ENCODE measurements at regions not wholly inside any gene's neighbourhood (a gene's known extent, or its start where the extent isn't known, plus 50 kb on each side); places are given as distances from the start of the nearest gene placed in this dataset.

- Histone ChIP-seq H4K20me1 (ENCODE audit: control insufficient read depth, insufficient read depth, insufficient read length) (no peaks in the 10 kb centered on the region), H3K23ac (ENCODE audit: insufficient read length, low read depth, low read length) (no peak overlapping the region), H3K79me2 (ENCODE audit: insufficient read depth, low read length) (no peaks in the 10 kb centered on the region), H3K14ac (ENCODE audit: insufficient read depth, low read length) (no peak overlapping the region), H2BK12ac (ENCODE audit: insufficient read length, low read depth, low read length) (no peak overlapping the region), H3K18ac (ENCODE audit: insufficient read length, low read depth, low read length) (no peak overlapping the region), H3K4ac (ENCODE audit: low read depth, low read length) (no peak overlapping the region), H3T11ph (ENCODE audit: low read length) (no peak overlapping the region), H3K4me2 (ENCODE audit: insufficient read depth, insufficient read length, low read length) (no peak overlapping the region), H3K9me3 (ENCODE audit: control insufficient read depth, low read depth, low read length) (no peaks in the 10 kb centered on the region), H3K27me3 (ENCODE audit: insufficient read depth, low read length) (no peaks in the 10 kb centered on the region), H4K8ac (replicated peaks; ENCODE audit: insufficient read length, low read depth, low read length) (no peak overlapping the region), H2BK120ac (ENCODE audit: low read depth, low read length, poor library complexity, severe bottlenecking) (no peak overlapping the region), H2BK15ac (ENCODE audit: low read depth, low read length) (no peak overlapping the region), H3K27ac (ENCODE audit: insufficient read length, low read depth, low read length) (no peak overlapping the region), H3K56ac (ENCODE audit: insufficient read length, low read depth, low read length) (no peak overlapping the region), H4K5ac (ENCODE audit: insufficient read length, low read depth, low read length) (no peak overlapping the region), H4K91ac (ENCODE audit: insufficient read length, low read depth, low read length) (no peak overlapping the region), H3K4me1 (ENCODE audit: insufficient read depth, low read length) (no peaks in the 10 kb centered on the region), H2BK20ac (ENCODE audit: low read depth, low read length, poor library complexity, severe bottlenecking) (no peak overlapping the region), H2BK5ac (ENCODE audit: insufficient read length, low read length) (no peak overlapping the region), H3K9ac (ENCODE audit: extremely low read depth, insufficient read length, low read length) (no peak overlapping the region), H2AK5ac (ENCODE audit: insufficient read length, low read length) (no peak overlapping the region), H2AFZ (ENCODE audit: low read length) (no peak overlapping the region), H3K79me1 (ENCODE audit: insufficient read depth, low read depth, low read length, poor library complexity, severe bottlenecking) (no peaks in the 10 kb centered on the region), H3K23me2 (ENCODE audit: insufficient read length, low read depth, low read length, poor library complexity, severe bottlenecking) (no peaks in the 10 kb centered on the region)
- Mint-ChIP-seq H3K27ac (peak overlapping the region in 2 of 3 experiments; percentile 42 to 85; a peak in 3 of 7 replicates), H3K4me3 (no peak overlapping the region), H3K36me3 (ENCODE audit: insufficient read depth in 1 of 3, low read depth in 3 of 3) (no peaks in the 10 kb centered on the region), H3K9me3 (peaks cover 0 to 3% of the 10 kb centered on the region in 2 experiments; a peak in 3 of 5 replicates), H3K4me1 (peaks cover 13% of the 10 kb centered on the region in 2 experiments), H3K27me3 (ENCODE audit: low read depth) (no peaks in the 10 kb centered on the region)
- no peak for TF ChIP-seq CTCF (conservative IDR thresholded peaks at IDR 0.05)
- DNase-seq = no peak
- no CpG with 5 or more reads among the region's 3 CpGs for WGBS (ENCODE audit: extremely low coverage, insufficient read length, low lambda C conversion rate)
Observed at GRCh38 chr14:25765909-25766308, 716.0 kb upstream of the STXBP6 start.

Measured in H9 (cell line).